ENCODE measurements at regions not wholly inside any gene's neighbourhood (a gene's known extent, or its start where the extent isn't known, plus 50 kb on each side); places are given as distances from the start of the nearest gene placed in this dataset.
"Not testable (repeated sequence)": the region's sequence is repeated elsewhere in the genome, so short reads cannot be mapped to it uniquely, and the experiment has no call there.

- no peak for DNase-seq (ENCODE audit: low read depth in 3 of 3)
Observed at GRCh38 chrY:14351590-14351989, 172.7 kb upstream of the NLGN4Y start.

DNA sequence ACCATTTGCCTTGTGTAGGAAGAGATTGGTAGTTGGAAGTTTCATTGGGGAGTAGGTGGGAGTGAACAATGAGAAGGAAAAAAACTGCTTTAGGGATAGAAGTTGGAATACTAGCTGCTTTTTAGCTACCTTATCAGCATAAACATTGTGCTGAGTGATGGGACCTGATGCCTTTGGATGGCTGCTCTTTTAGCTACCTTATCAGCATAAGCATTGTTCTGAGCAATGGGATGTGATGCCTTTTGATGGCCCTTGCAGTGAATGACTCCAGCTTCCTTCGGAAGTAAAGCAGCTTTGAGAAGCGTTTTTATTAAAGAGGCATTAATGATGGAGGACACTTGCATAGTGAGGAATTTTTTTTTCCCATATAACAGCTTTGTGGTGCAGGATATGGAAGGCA lies 168.2 kb upstream of the NLGN4Y start:
- no peak for DNase-seq (ENCODE audit: low read depth in 3 of 3)

GRCh38 chrY:14360748-14361500 lies 163.4 kb upstream of the NLGN4Y start:
- no peak for DNase-seq (ENCODE audit: low read depth in 3 of 3)

DNA sequence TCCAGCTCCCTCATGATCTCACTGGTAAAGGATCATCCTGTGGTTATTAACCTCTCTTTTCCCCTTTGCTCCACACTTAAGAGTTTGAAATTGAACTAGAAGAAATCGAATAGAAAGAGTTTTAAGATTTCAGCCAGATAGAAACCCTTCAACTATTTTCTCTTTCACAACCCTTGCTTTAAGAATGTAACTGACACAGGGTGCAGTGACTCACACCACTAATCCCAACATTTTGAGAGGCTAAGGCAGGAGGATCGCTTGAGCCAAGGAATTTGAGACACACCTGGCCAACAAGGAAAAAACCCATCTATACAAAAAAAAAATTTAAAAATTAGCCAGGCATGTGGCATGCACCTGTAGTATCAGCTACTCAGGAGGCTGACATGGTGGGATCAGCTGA lies 150.7 kb upstream of the NLGN4Y start:
- no peak for DNase-seq (ENCODE audit: low read depth in 3 of 3)

DNA sequence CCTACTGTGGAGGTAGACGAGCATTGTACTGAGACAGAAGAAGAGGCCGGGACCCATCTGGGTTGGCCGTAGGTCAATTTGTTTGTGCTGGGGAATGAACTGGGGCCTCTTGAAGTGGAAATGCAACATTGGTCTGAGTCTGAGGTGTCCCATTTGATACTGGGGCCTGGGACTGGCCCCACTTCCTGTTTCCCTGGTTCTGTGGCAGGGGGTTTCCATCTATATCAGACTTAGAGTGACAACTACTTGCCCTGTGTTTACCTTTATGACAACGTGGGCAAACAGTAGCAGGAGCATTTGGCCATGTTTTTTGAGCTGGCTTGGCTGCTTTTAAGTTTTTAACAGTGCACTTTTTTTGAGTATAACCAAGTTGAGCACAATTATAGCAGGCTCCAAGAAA lies 146.1 kb upstream of the NLGN4Y start:
- no peak for DNase-seq (ENCODE audit: low read depth in 3 of 3)

DNA sequence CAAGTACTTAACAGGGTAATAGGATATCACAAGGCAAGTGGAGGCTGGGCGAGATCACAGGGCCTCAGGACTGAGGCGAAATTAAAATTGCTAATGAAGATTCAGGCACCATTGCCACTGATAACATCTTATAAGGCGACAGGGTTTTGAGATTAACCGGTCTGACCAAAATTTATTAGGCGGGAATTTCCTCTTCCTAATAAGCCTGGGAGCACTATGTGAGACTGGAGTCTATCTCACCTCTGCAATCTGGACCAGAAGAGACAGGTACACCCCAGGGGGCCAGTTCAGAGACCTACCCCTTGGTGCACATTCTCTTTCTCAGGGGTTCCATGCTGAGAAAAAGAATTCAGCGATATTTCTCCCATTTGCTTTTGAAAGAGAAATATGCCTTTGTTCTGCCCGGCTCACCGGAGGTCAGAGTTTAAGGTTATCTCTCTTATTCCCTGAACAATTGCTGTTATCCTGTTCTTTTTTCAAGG lies 113.7 kb upstream of the NLGN4Y start:
- not testable (repeated sequence) for DNase-seq (ENCODE audit: low read depth in 3 of 3)

DNA sequence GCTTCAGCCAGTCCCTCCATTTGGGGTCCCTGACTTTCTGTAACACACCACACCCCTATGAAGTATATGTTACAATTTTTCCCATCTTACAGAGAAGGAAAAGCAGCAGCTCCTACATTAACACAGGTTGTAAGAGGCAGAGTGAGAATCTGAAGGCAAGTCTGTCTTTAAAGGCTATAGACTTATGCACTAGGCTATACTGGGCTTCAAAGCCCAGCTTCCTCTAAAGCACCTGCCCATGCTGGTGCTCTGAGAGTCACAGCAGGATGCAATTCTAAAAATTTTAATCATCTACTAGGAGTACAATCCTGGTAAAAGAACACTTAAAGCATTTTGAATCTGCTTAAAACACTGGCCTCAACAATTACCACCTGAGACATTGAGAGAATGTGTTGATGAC lies 113.0 kb upstream of the NLGN4Y start:
- no peak for DNase-seq (ENCODE audit: low read depth in 3 of 3)

- DNase-seq (ENCODE audit: low read depth in 3 of 3): no peak
Observed at GRCh38 chrY:14436546-14436945, 87.8 kb upstream of the NLGN4Y start.

GRCh38 chrY:14437626-14438025 lies 86.7 kb upstream of the NLGN4Y start:
- no peak for DNase-seq (ENCODE audit: low read depth in 3 of 3)

DNA sequence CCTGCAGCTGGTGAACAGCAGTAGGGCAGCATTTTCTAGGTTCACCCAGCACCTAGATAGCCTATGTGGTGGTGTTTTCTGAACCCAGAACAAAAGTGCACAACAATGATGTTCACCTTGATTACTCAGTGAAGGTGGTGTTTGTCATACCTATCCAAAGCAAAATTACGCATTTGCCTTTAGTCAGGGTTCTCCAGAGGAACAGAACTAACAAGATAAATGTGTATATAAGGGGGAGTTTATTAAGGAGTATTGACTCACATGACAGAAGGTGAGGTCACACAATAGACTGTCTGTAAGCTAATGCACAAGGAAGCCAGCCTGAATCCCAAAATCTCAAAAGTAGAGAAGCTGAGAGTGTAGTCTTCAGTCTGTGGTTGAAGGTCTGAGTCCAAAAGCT lies 85.9 kb upstream of the NLGN4Y start:
- no peak for DNase-seq (ENCODE audit: low read depth in 3 of 3)

DNA sequence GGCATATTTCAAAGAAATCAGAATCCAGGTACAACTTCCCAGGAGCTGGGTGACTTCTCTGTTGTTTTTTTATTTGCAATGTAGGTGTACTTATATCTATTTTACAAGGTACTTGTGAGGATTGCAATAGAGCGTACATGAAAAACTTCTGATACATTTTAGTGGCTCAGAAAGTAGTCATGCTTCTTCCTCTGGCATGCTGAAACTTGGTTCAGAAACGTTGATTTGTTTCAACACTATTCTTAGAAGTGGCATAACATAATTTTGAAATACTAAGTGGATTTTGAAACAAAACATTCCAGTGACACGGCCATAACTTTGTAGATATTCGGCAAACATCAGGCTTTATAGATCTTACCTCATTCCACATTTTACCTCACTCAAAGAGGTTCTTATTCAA lies 79.8 kb upstream of the NLGN4Y start:
- DNase-seq (ENCODE audit: low read depth in 3 of 3): no peak

- no peak for DNase-seq (ENCODE audit: low read depth in 3 of 3)
Observed at GRCh38 chrY:14468151-14468683, 56.1 kb upstream of the NLGN4Y start.

- DNase-seq (ENCODE audit: low read depth in 3 of 3): no peak
Observed at GRCh38 chrY:14472421-14472820, 51.9 kb upstream of the NLGN4Y start.

GRCh38 chrY:14473320-14473719 lies 51.0 kb upstream of the NLGN4Y start:
- DNase-seq (ENCODE audit: low read depth in 3 of 3): no peak
